GM13976 (cell line): ENCODE measurements at regions not wholly inside any gene's neighbourhood (a gene's known extent, or its start where the extent isn't known, plus 50 kb on each side); places are given as distances from the start of the nearest gene placed in this dataset.

ENCODE experiments used
- DNase-seq: peaks from one replicate; pipeline ENCODE4 v3.0.0; 2012; ENCODE audit warnings: low spot score
- in situ Hi-C: fragments of 300-500 bp; cut with MboI; formaldehyde crosslinking; loops from one replicate; pipeline ENCODE4 v1.12.0; 2022; ENCODE audit warnings: low sequenced_read_pairs, mixed read lengths, inconsistent platforms; ENCODE audit not compliant: unreplicated experiment
- TF ChIP-seq, protein P1 (sequence below): IDR thresholded peaks from 2 replicates; pipeline ENCODE4 v1.5.1; 2012; ENCODE audit warnings: borderline replicate concordance, mild to moderate bottlenecking; ENCODE audit not compliant: insufficient read depth; ENCODE audit errors: extremely low read depth, missing control alignments, control extremely low read depth

DNA sequence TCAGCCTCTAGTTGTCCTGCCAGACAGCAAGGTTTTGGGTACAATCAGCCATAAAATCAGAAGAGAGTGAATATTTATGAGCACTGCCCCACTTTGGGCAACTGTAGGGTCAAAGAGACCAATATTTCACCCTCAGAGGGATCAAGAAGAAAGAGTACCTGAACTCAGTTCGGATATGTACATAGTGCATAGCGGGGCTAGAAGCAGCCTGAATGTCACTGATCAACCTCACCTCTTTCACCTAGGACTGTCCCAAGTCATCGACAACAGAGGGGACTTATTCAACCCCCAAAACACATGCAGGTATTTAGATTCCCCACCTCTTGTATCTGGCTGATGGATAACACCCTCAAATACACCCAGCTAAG is 446.9 kb downstream of the COG6 start:
- TF ChIP-seq, protein P1, sequence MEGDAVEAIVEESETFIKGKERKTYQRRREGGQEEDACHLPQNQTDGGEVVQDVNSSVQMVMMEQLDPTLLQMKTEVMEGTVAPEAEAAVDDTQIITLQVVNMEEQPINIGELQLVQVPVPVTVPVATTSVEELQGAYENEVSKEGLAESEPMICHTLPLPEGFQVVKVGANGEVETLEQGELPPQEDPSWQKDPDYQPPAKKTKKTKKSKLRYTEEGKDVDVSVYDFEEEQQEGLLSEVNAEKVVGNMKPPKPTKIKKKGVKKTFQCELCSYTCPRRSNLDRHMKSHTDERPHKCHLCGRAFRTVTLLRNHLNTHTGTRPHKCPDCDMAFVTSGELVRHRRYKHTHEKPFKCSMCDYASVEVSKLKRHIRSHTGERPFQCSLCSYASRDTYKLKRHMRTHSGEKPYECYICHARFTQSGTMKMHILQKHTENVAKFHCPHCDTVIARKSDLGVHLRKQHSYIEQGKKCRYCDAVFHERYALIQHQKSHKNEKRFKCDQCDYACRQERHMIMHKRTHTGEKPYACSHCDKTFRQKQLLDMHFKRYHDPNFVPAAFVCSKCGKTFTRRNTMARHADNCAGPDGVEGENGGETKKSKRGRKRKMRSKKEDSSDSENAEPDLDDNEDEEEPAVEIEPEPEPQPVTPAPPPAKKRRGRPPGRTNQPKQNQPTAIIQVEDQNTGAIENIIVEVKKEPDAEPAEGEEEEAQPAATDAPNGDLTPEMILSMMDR, result no peak
- in situ Hi-C loops, result no loop called here

DNA sequence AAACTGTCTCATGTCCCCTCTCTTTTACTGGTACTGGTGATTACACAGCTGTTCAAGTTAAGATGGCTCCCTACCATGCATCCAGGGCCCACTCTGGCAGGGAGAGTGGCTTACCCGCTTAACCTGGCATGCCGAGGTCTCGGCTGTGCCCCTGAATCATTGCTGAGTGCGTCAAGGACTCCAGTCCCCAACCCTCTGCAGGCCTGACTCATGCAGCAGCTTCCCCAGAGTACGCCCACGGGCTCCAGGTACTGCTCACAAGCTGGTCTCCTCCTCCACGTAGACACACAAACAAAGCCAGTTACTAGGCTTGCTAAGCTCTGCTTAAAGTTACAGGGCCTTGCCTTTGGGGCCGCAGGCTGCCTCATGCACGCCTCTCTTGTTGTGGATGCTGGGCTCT is 447.4 kb downstream of the COG6 start:
- in situ Hi-C loops, result no loop called here
- TF ChIP-seq, protein P1, result no peak
- DNase-seq, result no peak

More for the DNA sequence above, 446.9 kb downstream of the COG6 start:
- DNase-seq, result no peak

DNA sequence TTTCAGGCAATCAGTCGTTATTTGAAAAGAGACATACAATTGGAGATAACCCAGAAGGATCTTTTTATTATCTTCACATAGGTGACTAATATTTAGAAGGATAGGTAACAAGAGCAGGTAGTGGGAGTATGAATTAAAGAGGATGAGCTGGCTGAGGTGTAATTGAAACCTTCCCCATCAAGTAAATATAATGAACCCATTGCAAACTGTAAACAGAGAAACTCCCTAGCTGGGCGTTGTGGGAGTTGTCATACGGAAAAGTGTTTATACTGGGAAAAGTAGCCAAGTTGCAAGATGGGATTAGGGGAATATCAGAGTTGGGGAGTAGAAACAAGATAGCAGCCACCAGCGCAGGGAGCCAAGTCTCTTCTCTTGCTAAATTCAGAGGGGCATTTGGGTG is 448.4 kb downstream of the COG6 start:
- in situ Hi-C loops, result no loop called here
- TF ChIP-seq, protein P1, result no peak
- no peak for DNase-seq

DNA sequence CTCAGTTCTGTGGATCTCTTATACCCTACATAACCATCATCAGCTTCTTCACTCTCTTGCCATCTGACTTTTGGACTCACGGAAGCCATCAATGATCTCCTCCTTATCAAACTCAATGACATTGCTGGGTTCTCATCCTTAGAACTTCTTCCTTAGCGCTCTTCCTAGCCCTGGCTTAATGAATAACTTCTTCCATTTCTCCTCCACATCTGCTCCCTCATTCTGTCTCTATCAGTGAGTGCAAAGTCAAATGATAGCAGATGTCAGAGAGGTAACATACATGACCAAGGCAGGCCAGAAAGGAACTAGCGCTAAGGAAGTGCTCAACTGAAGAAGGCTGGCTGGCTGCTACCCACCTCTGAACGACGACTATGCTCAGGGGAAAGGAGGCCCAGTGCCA is 449.8 kb downstream of the COG6 start:
- in situ Hi-C loops, result no loop called here
- TF ChIP-seq, protein P1, result no peak
- no peak for DNase-seq

DNA sequence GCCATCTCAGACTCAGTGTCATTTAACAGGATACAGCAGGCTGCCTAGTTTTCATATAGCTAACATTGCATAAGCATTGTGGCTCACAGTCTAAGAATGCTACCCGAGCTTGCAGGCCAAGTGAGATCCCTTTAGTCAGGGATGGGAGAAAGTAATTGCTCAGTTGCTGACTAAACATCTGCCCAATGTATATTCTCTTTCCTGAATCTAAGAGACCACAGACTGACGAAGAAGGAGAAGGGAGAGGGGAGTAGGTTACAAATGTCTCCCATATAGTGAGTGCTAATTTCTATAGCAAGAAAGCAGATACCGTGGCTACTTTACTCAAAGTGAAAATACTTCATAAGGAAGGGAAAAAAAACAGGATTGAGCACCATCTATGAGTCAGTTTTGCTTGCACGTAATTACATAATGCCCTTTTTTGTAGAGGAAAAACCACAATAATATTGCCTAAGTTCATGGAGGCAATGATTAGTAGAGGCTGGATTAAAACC is 453.9 kb downstream of the COG6 start:
- DNase-seq, result no peak
- in situ Hi-C loops, result no loop called here

DNA sequence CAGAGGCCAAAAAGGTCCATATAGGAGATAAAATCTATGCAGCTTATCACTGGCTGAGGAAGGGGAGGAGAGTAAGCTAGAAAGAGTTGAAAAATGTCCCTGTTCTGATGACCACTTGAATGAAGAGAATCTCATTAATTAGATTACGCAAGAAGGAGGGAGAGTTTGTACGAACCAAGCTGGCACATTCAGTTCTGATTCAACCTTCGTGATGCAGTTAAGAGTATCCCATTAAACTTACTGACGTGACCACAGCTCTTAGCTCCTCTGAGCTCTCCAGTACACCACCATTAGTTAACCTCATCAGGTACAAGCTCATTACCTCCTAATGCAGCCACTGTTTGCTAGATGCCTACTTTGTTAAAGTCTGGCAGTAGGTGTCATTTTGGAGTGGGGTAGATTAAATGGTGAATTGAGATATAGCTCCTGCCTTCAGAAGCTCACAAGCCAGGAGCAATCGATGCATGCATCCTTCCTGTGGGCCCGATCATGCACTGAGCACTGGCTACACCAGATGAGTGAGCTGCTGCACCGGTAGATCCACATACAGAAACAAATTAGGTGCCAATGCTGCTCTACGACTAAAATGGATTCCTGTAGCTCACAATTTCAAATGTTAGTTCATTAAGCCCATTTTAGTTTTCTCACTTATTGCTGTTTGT is 458.3 kb downstream of the COG6 start:
- TF ChIP-seq, protein P1, result no peak
- DNase-seq, result no peak
- in situ Hi-C loops, result no loop called here

More for the DNA sequence above, 453.9 kb downstream of the COG6 start:
- TF ChIP-seq, protein P1, result no peak

DNA sequence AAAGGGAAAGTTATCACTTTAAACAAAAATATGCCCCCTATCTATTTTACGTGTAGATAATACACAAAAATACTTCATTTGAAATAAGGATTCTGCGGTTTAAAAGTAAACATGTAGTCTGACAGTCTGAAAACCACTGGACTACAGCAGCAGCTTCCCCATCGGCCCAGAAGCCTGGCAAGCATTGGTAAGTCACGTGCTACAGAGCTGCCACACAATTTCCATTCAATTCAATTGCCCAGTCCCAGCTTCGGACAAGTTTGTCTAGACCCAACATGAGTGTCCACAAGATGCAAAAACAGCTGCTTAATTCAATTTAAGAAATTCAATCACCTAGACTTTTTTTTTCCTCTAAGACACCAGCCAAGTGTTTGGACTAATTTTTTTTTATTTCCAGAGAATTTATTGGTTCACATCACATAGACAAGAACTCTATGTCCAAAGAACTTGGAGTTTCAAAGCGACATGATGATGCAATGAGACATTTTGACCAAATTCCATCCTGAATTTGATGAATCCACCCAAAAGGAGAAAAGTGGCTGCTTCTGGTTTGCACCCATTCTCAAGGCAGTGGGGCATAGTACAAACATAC is 458.9 kb downstream of the COG6 start:
- in situ Hi-C loops, result no loop called here
- DNase-seq, result no peak
- TF ChIP-seq, protein P1, result no peak
